Glutamatergic neuron (in vitro differentiated cells): ENCODE measurements at regions not wholly inside any gene's neighbourhood (a gene's known extent, or its start where the extent isn't known, plus 50 kb on each side); places are given as distances from the start of the nearest gene placed in this dataset.

Experiments used
- DNase-seq: peaks from one replicate; pipeline ENCODE4 v3.0.0; 2022
- H3K27ac Mint-ChIP-seq: one replicate; pipeline ENCODE4 v1.8.0; 2020; ENCODE audit warnings: mild to moderate bottlenecking, mixed read lengths, inconsistent platforms; ENCODE audit not compliant: unreplicated experiment
- H3K27me3 Mint-ChIP-seq: one replicate; pipeline ENCODE4 v1.8.0; 2020; ENCODE audit warnings: mild to moderate bottlenecking, moderate library complexity, mixed read lengths, inconsistent platforms; ENCODE audit not compliant: unreplicated experiment
- H3K36me3 Mint-ChIP-seq: one replicate; pipeline ENCODE4 v1.8.0; 2020; ENCODE audit warnings: mild to moderate bottlenecking, mixed read lengths, inconsistent platforms; ENCODE audit not compliant: unreplicated experiment
- H3K4me1 Mint-ChIP-seq: one replicate; pipeline ENCODE4 v1.8.0; 2020; ENCODE audit warnings: mild to moderate bottlenecking, low read depth, mixed read lengths, inconsistent platforms; ENCODE audit not compliant: unreplicated experiment
- H3K4me3 Mint-ChIP-seq: one replicate; pipeline ENCODE4 v1.8.0; 2020; ENCODE audit warnings: mild to moderate bottlenecking, mixed read lengths, inconsistent platforms; ENCODE audit not compliant: unreplicated experiment
- H3K9me3 Mint-ChIP-seq: one replicate; pipeline ENCODE4 v1.8.0; 2020; ENCODE audit warnings: mild to moderate bottlenecking, moderate library complexity, mixed read lengths, inconsistent platforms; ENCODE audit not compliant: unreplicated experiment
- CTCF ChIP-seq: fragments of 200-600 bp; sonication (generic); IDR thresholded peaks from one replicate; pipeline ENCODE4 v1.5.0; 2021; ENCODE audit not compliant: partially characterized antibody, unreplicated experiment

- peaks cover 3% of the 10 kb centered on the region for H3K9me3 Mint-ChIP-seq
- DNase-seq, result no peak
- no peak overlapping the region for H3K4me3 Mint-ChIP-seq
- peaks cover 16% of the 10 kb centered on the region for H3K4me1 Mint-ChIP-seq
- no peaks in the 10 kb centered on the region for H3K27me3 Mint-ChIP-seq
- no peak for TF ChIP-seq CTCF
- H3K36me3 Mint-ChIP-seq, result no peaks in the 10 kb centered on the region
- H3K27ac Mint-ChIP-seq, result no peak overlapping the region
Observed at GRCh38 chr14:85325134-85326017, 204.6 kb upstream of the FLRT2 start.

- Mint-ChIP-seq H3K4me1 (no peaks in the 10 kb centered on the region), H3K36me3 (no peaks in the 10 kb centered on the region)
Observed at GRCh38 chr14:85332401-85332800, 197.5 kb upstream of the FLRT2 start.

GRCh38 chr14:85333313-85333712, 196.6 kb upstream of the FLRT2 start:
- Mint-ChIP-seq H3K27me3 (no peaks in the 10 kb centered on the region), H3K27ac (no peak overlapping the region), H3K4me1 (no peaks in the 10 kb centered on the region), H3K4me3 (no peak overlapping the region), H3K36me3 (no peaks in the 10 kb centered on the region), H3K9me3 (no peaks in the 10 kb centered on the region)
- DNase-seq, result no peak
- TF ChIP-seq CTCF, result no peak

More at GRCh38 chr14:85332401-85332800, 197.5 kb upstream of the FLRT2 start:
- no peak for TF ChIP-seq CTCF
- no peak for DNase-seq
- H3K27ac Mint-ChIP-seq, result no peak overlapping the region
- H3K27me3 Mint-ChIP-seq, result no peaks in the 10 kb centered on the region
- H3K9me3 Mint-ChIP-seq, result no peaks in the 10 kb centered on the region
- no peak overlapping the region for H3K4me3 Mint-ChIP-seq

GRCh38 chr14:85333841-85334240, 196.1 kb upstream of the FLRT2 start:
- Mint-ChIP-seq H3K36me3 (no peaks in the 10 kb centered on the region), H3K27ac (no peak overlapping the region), H3K9me3 (no peaks in the 10 kb centered on the region), H3K27me3 (no peaks in the 10 kb centered on the region), H3K4me3 (no peak overlapping the region), H3K4me1 (no peaks in the 10 kb centered on the region)
- DNase-seq, result no peak
- TF ChIP-seq CTCF, result no peak

- no peak for TF ChIP-seq CTCF
- Mint-ChIP-seq H3K36me3 (no peaks in the 10 kb centered on the region), H3K9me3 (no peaks in the 10 kb centered on the region), H3K4me3 (no peak overlapping the region), H3K27me3 (no peaks in the 10 kb centered on the region), H3K27ac (no peak overlapping the region), H3K4me1 (no peaks in the 10 kb centered on the region)
- no peak for DNase-seq
Observed at GRCh38 chr14:85334316-85334715, 195.6 kb upstream of the FLRT2 start.
